GM19468 (cell line): ENCODE measurements at regions not wholly inside any gene's neighbourhood (a gene's known extent, or its start where the extent isn't known, plus 50 kb on each side); places are given as distances from the start of the nearest gene placed in this dataset.
A peak's percentile ranks its signal among the peaks of the same experiment; 100 is the strongest.
"Not testable (repeated sequence)": the region's sequence is repeated elsewhere in the genome, so short reads cannot be mapped to it uniquely, and the experiment has no call there.

Experiments
- ATAC-seq: cut with Tn5 transposase; IDR thresholded peaks from one replicate; pipeline ENCODE4 v1.9.1; 2021; ENCODE audit warnings: mild to moderate bottlenecking, moderate library complexity, moderate number of reproducible peaks; ENCODE audit not compliant: unreplicated experiment; ENCODE audit errors: extremely low read depth

GRCh38 chr13:54004026-54004699 is 975.5 kb downstream of the OLFM4 start:
- ATAC-seq = no peak

- no peak for ATAC-seq
These were observed 987.9 kb downstream of the OLFM4 start for GRCh38 chr13:54016542-54016941.

GRCh38 chr13:54018485-54018884 is 989.9 kb downstream of the OLFM4 start:
- no peak for ATAC-seq

- ATAC-seq = peak; percentile 88
These were observed 1000.6 kb downstream of the OLFM4 start for GRCh38 chr13:54029226-54029625.

DNA sequence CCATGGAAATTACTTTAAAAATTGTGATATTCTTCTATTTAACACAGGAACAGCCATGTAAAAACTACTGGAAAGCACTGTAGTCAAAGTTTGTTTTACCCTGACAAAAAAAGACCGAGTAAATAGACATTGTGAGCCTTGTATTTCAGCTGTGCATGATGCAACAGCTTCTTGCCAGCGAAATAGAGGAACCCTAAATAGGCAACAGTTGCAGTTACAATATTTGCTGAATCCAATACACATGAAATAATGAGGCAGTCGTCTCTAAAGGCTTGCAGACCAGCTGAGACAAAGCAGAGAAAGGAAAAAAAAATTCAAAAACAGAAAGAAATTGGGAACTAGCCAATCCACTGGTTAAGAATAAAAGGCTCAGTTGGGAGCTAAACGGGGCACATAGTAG is 1001.1 kb downstream of the OLFM4 start:
- no peak for ATAC-seq

- no peak for ATAC-seq
These were observed 1004.8 kb downstream of the OLFM4 start for GRCh38 chr13:54033323-54033861.

- no peak for ATAC-seq
These were observed 1005.4 kb downstream of the OLFM4 start for GRCh38 chr13:54034047-54034446.

- not testable (repeated sequence) for ATAC-seq
These were observed 1028.8 kb downstream of the OLFM4 start for GRCh38 chr13:54057416-54057815.

GRCh38 chr13:54069958-54070357 is 1041.3 kb downstream of the OLFM4 start:
- ATAC-seq = not testable (repeated sequence)

- ATAC-seq = no peak
These were observed 1049.0 kb downstream of the OLFM4 start for GRCh38 chr13:54077569-54077968.

- ATAC-seq = no peak
These were observed 1049.8 kb downstream of the OLFM4 start for GRCh38 chr13:54078271-54078870.

- not testable (repeated sequence) for ATAC-seq
These were observed 1053.7 kb downstream of the OLFM4 start for GRCh38 chr13:54082309-54082708.

DNA sequence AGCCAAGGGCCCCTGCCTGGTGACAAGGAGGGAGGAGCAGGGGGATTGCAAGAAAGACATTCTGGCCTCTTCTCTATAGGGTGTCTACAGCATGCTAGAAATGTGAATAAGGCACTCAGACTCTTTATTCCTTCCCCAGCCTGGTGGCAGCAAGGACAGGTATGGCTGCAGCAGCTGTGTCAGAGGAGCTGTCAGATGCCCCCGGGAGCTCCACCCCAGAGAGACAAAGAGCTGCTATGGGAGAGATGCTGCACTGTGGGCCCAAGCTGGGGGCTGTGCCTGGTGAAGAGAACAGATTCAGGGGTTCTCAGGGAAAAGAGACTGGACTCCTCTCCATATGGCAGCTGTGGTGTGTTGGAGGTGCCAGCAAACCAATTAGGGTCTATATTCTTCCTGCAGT is 1063.3 kb downstream of the OLFM4 start:
- ATAC-seq = no peak

DNA sequence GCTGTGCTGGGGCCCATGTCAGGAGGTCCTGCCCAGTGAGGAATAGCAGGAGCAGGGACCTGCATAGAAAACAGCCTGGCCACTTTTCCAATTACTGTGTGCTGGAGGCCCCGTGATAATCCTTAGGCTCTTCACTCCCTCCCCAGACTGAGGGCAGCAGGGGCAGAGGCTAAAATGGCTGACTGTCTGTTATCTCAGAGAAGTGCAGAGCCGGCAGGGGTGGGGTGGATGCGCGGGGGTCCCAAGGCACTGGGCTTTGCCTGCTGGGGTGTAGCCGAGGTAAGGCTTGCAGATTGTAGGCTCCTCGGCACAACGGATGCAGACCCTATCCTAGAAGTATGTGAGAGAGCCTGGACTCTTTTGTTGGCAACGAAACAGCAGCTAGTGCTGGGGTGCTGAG is 1064.1 kb downstream of the OLFM4 start:
- no peak for ATAC-seq

GRCh38 chr13:54110597-54110996 is 1082.0 kb downstream of the OLFM4 start:
- no peak for ATAC-seq

- ATAC-seq = no peak
These were observed 1096.1 kb downstream of the OLFM4 start for GRCh38 chr13:54124700-54125099.

GRCh38 chr13:54130931-54131330 is 1102.3 kb downstream of the OLFM4 start:
- ATAC-seq = not testable (repeated sequence)

DNA sequence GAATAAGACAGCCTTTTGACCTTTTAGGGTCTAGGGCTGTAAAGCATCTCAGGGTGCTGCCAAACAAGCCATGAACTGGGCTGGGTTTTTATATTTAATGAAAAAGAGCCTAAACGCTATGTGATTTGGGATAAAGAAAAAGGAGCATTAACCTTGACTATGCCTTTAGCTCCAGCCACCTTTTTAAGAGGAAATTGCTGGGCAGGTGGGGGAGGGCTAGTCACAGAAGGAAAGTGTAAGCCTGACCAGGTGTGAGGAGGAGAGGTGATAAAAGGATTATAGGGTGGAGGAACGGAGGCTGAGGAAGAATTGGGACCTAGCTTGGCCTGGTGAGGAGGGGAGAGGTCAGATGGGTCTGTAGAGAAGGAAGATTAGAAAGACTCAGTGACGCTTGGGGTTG is 1102.8 kb downstream of the OLFM4 start:
- ATAC-seq = not testable (repeated sequence)

GRCh38 chr13:54132127-54132526 is 1103.5 kb downstream of the OLFM4 start:
- not testable (repeated sequence) for ATAC-seq

- ATAC-seq = not testable (repeated sequence)
These were observed 1104.1 kb downstream of the OLFM4 start for GRCh38 chr13:54132720-54133119.

GRCh38 chr13:54133746-54134145 is 1105.1 kb downstream of the OLFM4 start:
- ATAC-seq = no peak

GRCh38 chr13:54144828-54145227 is 1116.2 kb downstream of the OLFM4 start:
- ATAC-seq = no peak
